MM.1S (cell line): ENCODE measurements at regions not wholly inside any gene's neighbourhood (a gene's known extent, or its start where the extent isn't known, plus 50 kb on each side); places are given as distances from the start of the nearest gene placed in this dataset.
"Not testable (repeated sequence)": the region's sequence is repeated elsewhere in the genome, so short reads cannot be mapped to it uniquely, and the experiment has no call there.

Experiments
- CTCF ChIP-seq: fragments of 300-600 bp; sonication (generic); IDR thresholded peaks from 2 replicates; pipeline ENCODE4 v1.5.1; 2016; ENCODE audit warnings: antibody characterized with exemption, low read length, mixed read lengths
- EZH2 ChIP-seq: fragments of 300-600 bp; sonication (generic); optimal IDR thresholded peaks from 2 replicates; pipeline ENCODE3; 2017; ENCODE audit warnings: low read depth, mild to moderate bottlenecking, antibody characterized with exemption, low read length, mixed read lengths

GRCh38 chr6:58185300-58185699 lies 867.9 kb downstream of the PRIM2 start:
- not testable (repeated sequence) for TF ChIP-seq EZH2, CTCF
